Liver (tissue), 7 donors: ENCODE measurements at regions not wholly inside any gene's neighbourhood (a gene's known extent, or its start where the extent isn't known, plus 50 kb on each side); places are given as distances from the start of the nearest gene placed in this dataset.
"Not testable (repeated sequence)": the region's sequence is repeated elsewhere in the genome, so short reads cannot be mapped to it uniquely, and the experiment has no call there.

Experiments used
- DNase-seq: peaks from one replicate; pipeline ENCODE4 v3.0.0-alpha.2; 2017; ENCODE audit warnings: low spot score
- H3K27ac ChIP-seq, 2 donors: one replicate each; pipeline ENCODE4 v1.7.0; 2013; ENCODE audit warnings: inconsistent platforms in 2 of 2, low read length in 2 of 2, control low read depth in 1 of 2, low read depth in 1 of 2, mild to moderate bottlenecking in 1 of 2
- H3K27me3 ChIP-seq, 4 donors: one replicate each; pipeline versions ENCODE4 v1.6.1 to v1.7.0; 2013; ENCODE audit warnings: low read length in 3 of 4, inconsistent platforms in 1 of 4, mild to moderate bottlenecking in 1 of 4, moderate library complexity in 1 of 4; ENCODE audit not compliant: control insufficient read depth in 4 of 4, insufficient read depth in 4 of 4
- H3K36me3 ChIP-seq, 4 donors: one replicate each; pipeline versions ENCODE4 v1.6.1 to v1.7.0; 2013; ENCODE audit warnings: low read length in 3 of 4, mild to moderate bottlenecking in 3 of 4, low read depth in 1 of 4, moderate library complexity in 1 of 4; ENCODE audit not compliant: control insufficient read depth in 4 of 4, insufficient read depth in 3 of 4
- H3K4me1 ChIP-seq, 4 donors: one replicate each; pipeline versions ENCODE4 v1.6.1 to v1.7.0; 2013; ENCODE audit warnings: low read length in 3 of 4, mild to moderate bottlenecking in 3 of 4, moderate library complexity in 1 of 4; ENCODE audit not compliant: control insufficient read depth in 4 of 4, insufficient read depth in 4 of 4
- H3K4me3 ChIP-seq, 3 donors: one replicate each; pipeline versions ENCODE4 v1.6.1 to v1.7.0; 2013; ENCODE audit warnings: low read length in 3 of 3, control low read depth in 1 of 3, low read depth in 1 of 3, mild to moderate bottlenecking in 1 of 3
- H3K9ac ChIP-seq, 2 donors: one replicate each; pipeline ENCODE4 v1.7.0; 2013; ENCODE audit warnings: low read length in 2 of 2, mild to moderate bottlenecking in 2 of 2, moderate library complexity in 2 of 2, control low read depth in 1 of 2, low read depth in 1 of 2
- H3K9me3 ChIP-seq, 4 donors: one replicate each; pipeline versions ENCODE4 v1.6.1 to v1.7.0; 2013; ENCODE audit warnings: low read length in 3 of 4; ENCODE audit not compliant: control insufficient read depth in 4 of 4
- ATF3 ChIP-seq: IDR thresholded peaks from 2 replicates; pipeline ENCODE4 v1.6.1; 2016; ENCODE audit warnings: antibody characterized with exemption
- EGR1 ChIP-seq, 2 donors: IDR thresholded peaks; 2 replicates each; pipeline ENCODE4 v1.6.1; 2016 to 2018; ENCODE audit warnings: antibody characterized with exemption in 2 of 2, low read depth in 2 of 2
- FOXA1 ChIP-seq: IDR thresholded peaks from 2 replicates; pipeline ENCODE4 v1.6.1; 2016; ENCODE audit warnings: antibody characterized with exemption
- FOXA2 ChIP-seq: IDR thresholded peaks from 2 replicates; pipeline ENCODE4 v1.6.1; 2016; ENCODE audit warnings: antibody characterized with exemption
- GABPA ChIP-seq, 2 donors: IDR thresholded peaks in 1 of 2; conservative IDR thresholded peaks in 1 of 2; 2 replicates each; pipeline ENCODE4 v1.6.1; 2016; ENCODE audit warnings: antibody characterized with exemption in 2 of 2, mild to moderate bottlenecking in 1 of 2, moderate library complexity in 1 of 2
- HNF4G ChIP-seq: IDR thresholded peaks from 2 replicates; pipeline ENCODE4 v1.6.1; 2016; ENCODE audit warnings: antibody characterized with exemption
- JUND ChIP-seq, 2 donors: IDR thresholded peaks; 2 replicates each; pipeline ENCODE4 v1.6.1; 2016; ENCODE audit warnings: antibody characterized with exemption in 2 of 2
- MAX ChIP-seq: IDR thresholded peaks from 2 replicates; pipeline ENCODE4 v1.6.1; 2016; ENCODE audit warnings: antibody characterized with exemption
- RAD21 ChIP-seq, 2 donors: IDR thresholded peaks; 2 replicates each; pipeline ENCODE4 v1.6.1; 2016; ENCODE audit warnings: antibody characterized with exemption in 2 of 2, mild to moderate bottlenecking in 2 of 2
- REST ChIP-seq: IDR thresholded peaks from 2 replicates; pipeline ENCODE4 v1.6.1; 2016; ENCODE audit warnings: antibody characterized with exemption, mild to moderate bottlenecking
- RXRA ChIP-seq, 2 donors: IDR thresholded peaks; 2 replicates each; pipeline ENCODE4 v1.6.1; 2017 to 2018; ENCODE audit warnings: antibody characterized with exemption in 2 of 2, mild to moderate bottlenecking in 1 of 2
- SP1 ChIP-seq: IDR thresholded peaks from 2 replicates; pipeline ENCODE4 v1.6.1; 2018; ENCODE audit warnings: antibody characterized with exemption, mild to moderate bottlenecking
- TAF1 ChIP-seq: conservative IDR thresholded peaks from 2 replicates; pipeline ENCODE4 v1.6.1; 2016; ENCODE audit warnings: antibody characterized with exemption, mild to moderate bottlenecking
- YY1 ChIP-seq: IDR thresholded peaks from 2 replicates; pipeline ENCODE4 v1.6.1; 2016; ENCODE audit warnings: antibody characterized with exemption, mild to moderate bottlenecking
- ZBTB33 ChIP-seq: IDR thresholded peaks from 2 replicates; pipeline ENCODE4 v1.6.1; 2016; ENCODE audit warnings: antibody characterized with exemption
- WGBS: extraction: QIAGEN DNeasy Blood & Tissue Kit; methylation state at CpG from one replicate; pipeline ENCODE4 v1.1.7; 2013; 5-methylcytosine and 5-hydroxymethylcytosine counted together
- donor health status: healthy.
- donor health status: healthy.
- donor health status: healthy.
- donor health status: healthy.

GRCh38 chr12:33634544-33634943 lies 194.9 kb upstream of the SYT10 start:
- Histone ChIP-seq H3K27ac (no peak overlapping the region), H3K9me3 (no peaks in the 10 kb centered on the region), H3K4me3 (no peak overlapping the region), H3K9ac (no peak overlapping the region), H3K27me3 (peaks cover 0 to 3% (median 0%) of the 10 kb centered on the region in 4 donors), H3K36me3 (no peaks in the 10 kb centered on the region), H3K4me1 (no peaks in the 10 kb centered on the region)
- no peak for TF ChIP-seq SP1
- TF ChIP-seq FOXA2 = no peak
- no peak for DNase-seq
- 60% methylated on average over 3 of the region's 3 CpGs for WGBS

GRCh38 chr12:33636930-33637329 lies 197.3 kb upstream of the SYT10 start:
- 89% methylated on average over 6 of the region's 6 CpGs for WGBS
- H3K4me3 ChIP-seq, H3K27me3 ChIP-seq, H3K27ac ChIP-seq, H3K9me3 ChIP-seq, H3K9ac ChIP-seq, DNase-seq, H3K36me3 ChIP-seq, H3K4me1 ChIP-seq: not testable (repeated sequence)

- no peaks in the 10 kb centered on the region for H3K9me3 ChIP-seq
- no peak overlapping the region for H3K27ac ChIP-seq
- WGBS = 74% methylated on average over 2 of the region's 2 CpGs
- no peak overlapping the region for H3K4me3 ChIP-seq
- TF ChIP-seq ZBTB33 (no peak), REST (no peak), RAD21 (IDR thresholded peaks at IDR 0.05) (no peak), FOXA2 (no peak), MAX (no peak), HNF4G (no peak), YY1 (no peak), GABPA (IDR thresholded peaks at IDR 0.05 in 1 of 2, conservative IDR thresholded peaks at IDR 0.05 in 1 of 2) (no peak), RXRA (IDR thresholded peaks at IDR 0.05) (no peak), EGR1 (IDR thresholded peaks at IDR 0.05; ENCODE audit: low read depth in 2 of 2) (no peak), FOXA1 (no peak), JUND (IDR thresholded peaks at IDR 0.05) (no peak), ATF3 (no peak), TAF1 (no peak)
- no peak overlapping the region for H3K9ac ChIP-seq
- no peak for DNase-seq
- no peaks in the 10 kb centered on the region for H3K4me1 ChIP-seq
- peaks cover 0 to 3% (median 0%) of the 10 kb centered on the region in 4 donors for H3K27me3 ChIP-seq
- no peaks in the 10 kb centered on the region for H3K36me3 ChIP-seq
Observed at GRCh38 chr12:33639975-33640374, 200.4 kb upstream of the SYT10 start.
